HG02798 (cell line): ENCODE measurements at regions not wholly inside any gene's neighbourhood (a gene's known extent, or its start where the extent isn't known, plus 50 kb on each side); places are given as distances from the start of the nearest gene placed in this dataset.

Experiments used
- ATAC-seq: cut with Tn5 transposase; IDR thresholded peaks from one replicate; pipeline ENCODE4 v1.9.1; 2021; ENCODE audit warnings: mild to moderate bottlenecking; ENCODE audit not compliant: unreplicated experiment, poor library complexity

DNA sequence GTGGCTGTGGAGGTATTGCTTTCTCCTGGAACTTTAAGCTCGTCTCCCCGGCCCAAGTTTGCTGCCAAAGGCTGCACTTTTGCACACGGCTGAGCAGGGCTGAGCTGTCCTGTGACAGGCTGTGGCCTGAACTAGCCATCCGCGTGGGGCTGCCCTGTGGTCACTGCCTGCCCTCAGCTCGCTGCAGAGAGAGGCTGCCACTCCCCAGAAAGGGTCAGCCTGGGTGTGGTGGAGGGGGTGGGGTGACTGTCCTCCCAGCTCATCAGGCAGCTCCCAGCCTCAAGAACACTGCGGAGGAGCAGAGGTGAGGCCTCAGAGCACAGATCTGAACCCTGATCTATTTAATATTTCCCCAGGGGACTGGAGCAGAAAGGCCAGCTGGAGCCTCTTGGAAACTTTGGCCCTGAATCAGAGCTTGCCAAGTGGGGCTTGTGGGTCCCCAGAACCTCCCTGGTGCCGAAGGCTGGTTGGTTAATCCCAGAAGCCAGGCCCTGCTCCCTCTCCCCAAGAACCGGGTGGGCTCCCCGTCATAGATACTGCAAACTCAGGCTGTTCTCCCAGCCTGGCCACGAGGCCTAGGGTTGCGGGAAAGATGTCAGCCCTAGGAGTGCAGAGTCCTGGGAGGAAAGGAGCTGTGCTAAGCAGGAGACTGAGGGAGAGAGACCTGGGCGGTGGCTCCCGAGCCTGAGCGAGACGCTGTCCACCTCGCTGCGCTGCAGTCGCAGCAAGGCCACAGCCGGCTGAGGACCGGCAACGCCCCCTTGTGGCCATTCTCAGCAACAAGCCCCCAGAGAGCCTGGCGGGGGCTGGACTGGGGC is 125.1 kb upstream of the IPO9 start:
- peak; percentile 67 for ATAC-seq

DNA sequence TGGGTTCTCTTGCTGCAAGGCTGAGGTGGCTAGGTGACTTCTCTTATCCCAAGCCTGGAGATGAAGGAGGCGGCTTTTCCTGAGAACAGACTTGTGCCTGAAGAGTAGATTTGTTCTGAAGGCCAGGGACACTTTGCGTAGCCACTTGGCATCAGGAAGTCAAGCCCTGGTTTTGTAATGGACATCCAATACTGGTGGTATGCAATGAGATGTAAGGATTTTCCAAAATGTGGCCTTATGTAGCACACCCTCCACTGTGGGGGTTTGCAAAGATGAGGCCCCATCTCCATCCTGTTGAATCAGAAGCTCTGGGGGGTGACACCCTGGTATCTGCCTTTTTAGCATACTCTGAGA is 124.5 kb upstream of the IPO9 start:
- no peak for ATAC-seq

GRCh38 chr1:201705389-201705788 is 123.6 kb upstream of the IPO9 start:
- ATAC-seq = no peak

DNA sequence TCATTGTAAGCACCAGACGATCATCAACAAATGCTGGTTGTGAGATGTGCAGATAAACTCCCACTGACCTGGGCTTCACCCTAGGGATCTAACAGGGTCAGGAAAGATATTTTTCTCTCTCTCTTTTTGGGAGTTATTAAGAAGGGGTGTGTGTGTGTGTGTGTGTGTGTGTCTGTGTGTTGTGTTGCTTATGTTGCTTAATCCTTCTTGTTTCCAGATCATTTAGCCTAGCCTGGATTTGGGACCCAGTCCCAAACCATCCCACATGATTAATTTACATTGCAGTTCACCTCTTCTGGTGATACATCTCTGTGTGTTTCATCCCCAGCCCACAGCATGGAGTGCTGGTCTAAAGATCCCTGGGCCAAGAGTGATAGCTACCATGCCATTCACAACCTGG is 122.8 kb upstream of the IPO9 start:
- ATAC-seq = no peak

DNA sequence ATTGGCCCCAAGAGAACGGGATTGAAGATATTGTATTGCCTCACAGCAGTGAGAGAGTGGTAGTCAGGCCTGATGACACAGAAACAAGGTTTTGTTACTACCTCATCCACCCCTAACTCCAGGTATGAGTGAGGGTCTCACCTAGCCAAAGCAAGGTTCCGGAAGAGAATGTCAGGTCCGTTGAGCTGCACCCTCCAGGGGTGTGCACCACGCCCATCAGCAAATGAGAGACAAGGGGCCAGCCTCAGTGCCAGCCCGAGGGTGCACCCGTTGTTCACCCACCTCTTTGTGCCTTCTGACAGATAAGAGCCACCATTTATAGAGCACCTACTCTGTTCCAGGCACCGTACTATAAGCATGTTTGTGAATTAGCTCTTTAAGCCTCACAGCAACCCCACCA is 121.9 kb upstream of the IPO9 start:
- no peak for ATAC-seq

GRCh38 chr1:201707656-201708055 is 121.3 kb upstream of the IPO9 start:
- ATAC-seq = no peak

DNA sequence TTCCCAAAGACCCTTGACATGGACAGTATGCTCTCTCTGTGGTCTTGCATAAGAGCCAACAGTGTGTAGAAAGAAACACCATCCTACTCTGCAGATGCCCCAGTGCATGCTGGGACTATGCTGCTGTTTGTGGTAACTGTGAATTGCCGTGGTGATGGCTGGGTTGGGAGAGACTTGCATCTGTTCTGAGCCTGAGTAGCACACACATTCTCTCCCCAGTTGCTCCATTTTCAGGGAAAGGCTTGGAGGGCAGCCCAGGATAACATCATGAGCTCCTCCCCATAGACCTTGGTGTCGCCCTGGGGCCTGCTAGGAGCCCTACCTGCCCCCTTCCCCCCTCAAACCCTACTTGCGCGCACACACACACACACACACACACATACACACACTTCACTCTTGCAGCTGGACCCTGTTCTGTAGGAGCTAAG is 120.9 kb upstream of the IPO9 start:
- ATAC-seq = no peak

DNA sequence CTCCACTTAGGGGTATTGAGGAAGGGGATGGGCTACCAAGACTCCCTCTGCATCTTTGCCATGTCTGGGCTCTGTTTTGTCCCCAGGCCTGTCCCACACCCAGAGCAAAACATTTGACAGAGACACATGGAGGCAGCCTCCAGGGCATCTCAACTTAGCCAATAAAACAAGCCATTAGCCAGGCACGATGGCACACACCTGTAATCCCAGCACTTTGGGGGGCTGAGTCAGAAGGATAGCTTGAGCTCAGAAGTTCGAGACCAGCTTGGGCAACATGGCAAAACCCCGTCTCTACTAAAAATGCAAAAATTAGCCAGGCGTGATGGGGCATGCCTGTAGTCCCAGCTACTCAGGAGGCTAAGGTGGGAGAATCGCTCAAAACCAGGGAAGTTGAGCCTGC is 120.3 kb upstream of the IPO9 start:
- ATAC-seq = no peak

- ATAC-seq = peak; percentile 84
These were observed 119.2 kb upstream of the IPO9 start for GRCh38 chr1:201709564-201710295.

DNA sequence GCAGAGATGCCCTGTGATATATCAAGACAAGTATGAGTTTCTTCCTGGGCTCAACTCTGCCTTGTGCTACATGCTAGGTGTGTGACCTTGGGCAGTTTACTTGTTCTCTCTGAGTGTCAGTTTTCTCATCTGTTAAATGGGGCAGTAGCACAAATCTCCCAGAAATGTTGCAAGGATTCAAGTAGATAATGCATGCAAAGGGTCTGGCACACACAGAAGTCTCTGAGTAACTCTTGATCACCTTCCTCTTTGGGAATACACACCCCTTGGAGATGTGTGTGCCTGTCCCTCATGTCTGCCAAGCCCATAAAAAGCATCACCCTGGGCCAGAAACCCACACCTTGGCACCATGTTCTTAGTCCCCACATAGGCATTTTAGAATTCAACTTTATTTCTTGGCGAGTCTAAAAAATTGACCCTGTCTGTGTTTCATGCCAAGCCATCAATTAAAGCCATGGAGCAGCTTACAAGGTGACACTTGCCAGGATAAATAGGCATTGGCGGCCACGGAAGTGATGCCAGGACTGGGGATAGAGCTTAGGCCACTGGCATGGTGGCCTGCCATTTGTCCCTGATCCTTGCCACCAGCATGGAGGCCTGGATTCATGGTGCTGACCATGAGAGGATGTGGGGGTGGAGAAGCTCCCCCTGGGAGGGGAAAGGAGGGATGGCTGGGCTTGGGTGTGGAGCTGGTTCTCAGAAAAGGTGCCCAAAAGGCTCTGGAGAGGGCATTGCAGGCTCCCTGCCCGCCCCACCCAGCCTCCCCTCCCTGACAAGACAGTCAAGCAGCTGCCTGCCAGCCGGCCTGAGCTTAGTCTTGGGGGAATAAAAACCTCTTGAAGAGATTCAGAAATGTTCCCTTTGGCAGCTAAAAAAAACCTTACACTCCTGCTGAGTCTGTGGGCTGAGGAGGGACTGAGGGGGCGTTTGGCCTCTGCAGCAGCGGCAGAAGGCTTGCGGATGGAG is 118.0 kb upstream of the IPO9 start:
- ATAC-seq = no peak

DNA sequence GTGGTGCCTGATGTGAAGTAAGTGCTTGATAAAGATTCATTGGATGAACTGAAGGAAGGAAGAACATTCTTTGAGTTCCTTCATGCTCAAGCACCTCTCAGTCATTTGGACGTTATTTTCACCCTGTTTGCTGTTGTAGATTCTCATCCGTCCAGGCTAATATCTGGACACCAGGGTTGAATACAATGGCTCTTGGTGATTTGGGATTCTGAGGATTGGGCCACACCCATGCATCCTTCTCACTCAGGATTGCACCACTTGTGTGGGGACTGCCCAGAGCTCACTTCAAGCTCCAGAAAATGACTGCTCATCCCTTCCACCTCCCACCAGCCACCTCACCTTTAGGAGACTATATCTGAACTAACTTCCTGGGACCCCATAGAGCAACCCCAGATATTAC is 117.1 kb upstream of the IPO9 start:
- no peak for ATAC-seq

DNA sequence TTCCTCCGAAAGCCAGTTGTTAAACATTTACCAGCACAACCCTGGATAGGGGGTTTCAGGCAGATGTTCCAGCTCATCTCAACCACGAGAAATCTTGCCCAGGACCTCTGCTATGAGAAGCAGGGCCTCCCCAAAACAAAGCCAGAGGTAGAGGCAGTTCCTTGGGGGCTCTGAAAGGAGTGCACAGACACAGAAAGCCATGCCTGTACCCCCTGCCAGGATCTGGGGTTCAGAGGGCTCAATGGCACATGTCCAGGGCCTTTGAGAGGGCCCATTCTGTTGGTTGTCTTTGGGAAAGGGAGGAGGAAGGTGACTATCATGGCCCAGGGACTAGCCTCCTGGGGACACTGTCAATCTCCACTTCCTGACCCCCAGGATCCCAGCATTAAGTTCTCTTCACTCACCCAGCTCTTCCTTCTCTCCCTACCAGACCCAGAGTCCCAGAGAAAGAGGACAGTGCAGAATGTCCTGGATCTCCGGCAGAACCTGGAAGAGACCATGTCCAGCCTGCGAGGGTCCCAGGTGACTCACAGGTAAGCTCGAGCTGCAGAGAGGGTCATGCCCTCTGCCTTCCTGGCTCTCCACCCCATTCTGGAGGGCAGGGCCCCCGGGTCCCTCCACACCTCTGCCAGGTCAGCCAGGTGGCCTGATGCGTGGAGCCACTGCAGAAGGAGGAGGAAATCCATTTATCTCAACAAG is 116.4 kb upstream of the IPO9 start:
- no peak for ATAC-seq

- no peak for ATAC-seq
These were observed 115.7 kb upstream of the IPO9 start for GRCh38 chr1:201713086-201713810.

DNA sequence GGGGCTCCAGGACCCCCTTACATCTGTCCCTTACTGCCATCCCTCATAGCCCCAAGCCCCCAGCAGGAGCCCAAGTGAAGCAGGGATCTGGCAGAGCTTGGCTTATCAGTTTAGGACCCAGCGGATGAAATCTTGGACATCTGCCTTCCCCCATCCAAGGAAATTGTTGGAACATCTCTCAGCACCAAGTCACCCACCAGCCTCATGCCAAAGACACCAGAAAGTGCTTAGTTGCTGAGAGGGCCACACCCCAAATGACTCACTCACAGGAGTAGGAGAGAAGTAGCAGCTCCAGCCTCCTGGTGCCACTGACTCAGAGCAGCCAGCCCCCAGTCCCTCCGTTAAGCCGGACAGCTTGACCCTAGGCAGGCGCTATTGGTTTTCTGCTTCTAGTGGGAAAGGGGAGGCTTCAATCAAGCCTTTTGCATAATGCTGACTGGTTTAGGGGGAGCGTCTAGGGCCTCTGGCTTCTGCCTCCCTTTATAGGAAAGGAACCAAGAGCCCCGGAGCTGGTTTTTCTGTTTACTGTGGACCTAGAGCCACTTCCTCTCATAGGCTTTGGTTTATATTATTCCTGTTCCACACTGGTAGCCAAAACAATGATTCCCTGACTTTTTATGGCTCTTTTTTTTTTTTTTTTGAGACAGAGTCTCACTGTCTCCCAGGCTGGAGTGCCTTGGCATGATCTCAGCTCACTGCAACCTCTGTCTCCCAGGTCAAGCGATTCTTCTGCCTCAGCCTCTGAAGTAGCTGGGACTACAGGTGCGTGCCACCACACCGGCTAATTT is 114.2 kb upstream of the IPO9 start:
- ATAC-seq = no peak

GRCh38 chr1:201715351-201715750 is 113.6 kb upstream of the IPO9 start:
- no peak for ATAC-seq

- no peak for ATAC-seq
These were observed 112.9 kb upstream of the IPO9 start for GRCh38 chr1:201715801-201716741.

DNA sequence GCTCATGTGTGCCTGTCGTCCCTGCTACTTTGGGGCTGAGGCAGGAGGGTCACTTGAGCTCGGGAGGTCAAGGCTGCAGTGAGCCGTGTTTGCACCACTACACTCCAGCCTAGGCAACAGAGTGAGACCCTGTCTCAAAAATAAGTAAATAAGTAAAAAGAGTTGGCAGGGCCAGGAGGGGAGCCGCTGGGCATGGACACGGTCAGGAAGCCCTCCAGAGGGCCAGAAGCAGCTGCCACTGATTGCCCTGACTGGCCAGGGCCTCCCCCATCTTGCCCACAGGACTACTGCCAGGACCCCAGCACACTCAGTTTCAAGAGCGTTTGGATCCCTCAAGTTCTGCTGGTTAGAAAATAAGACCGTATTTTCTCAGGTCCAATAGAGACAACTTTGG is 112.2 kb upstream of the IPO9 start:
- ATAC-seq = no peak

- no peak for ATAC-seq
These were observed 111.7 kb upstream of the IPO9 start for GRCh38 chr1:201717286-201717685.
